Naive thymus-derived CD8-positive, alpha-beta T cell (primary cell): ENCODE measurements at regions not wholly inside any gene's neighbourhood (a gene's known extent, or its start where the extent isn't known, plus 50 kb on each side); places are given as distances from the start of the nearest gene placed in this dataset.

Source experiments
- ATAC-seq, 2 donors: fragments of 150-1000 bp; cut with Tn5 transposase in 1 of 2; sonication (Bioruptor Pico), chemical (Tn5 transposase) in 1 of 2; 1 replicate in 1 of 2; 2 replicates in 1 of 2; pipeline ENCODE4 v1.10.0; 2021; ENCODE audit warnings: mild to moderate bottlenecking in 2 of 2, moderate library complexity in 2 of 2
- POLR2A ChIA-PET: fragments of 350-600 bp; sonication (Branson Sonifier 250); formaldehyde crosslinking; loops from one replicate; lab custom pipeline; 2021; ENCODE audit warnings: antibody characterized with exemption; lab: Charles Lee
- DNase-seq, 10 donors: peaks; one replicate each; pipeline versions ENCODE4 v3.0.0 to v3.0.0-alpha.2; 2020 to 2022
- H3K27ac Mint-ChIP-seq, 10 donors: one replicate each; pipeline ENCODE4 v1.8.0; 2020 to 2022; ENCODE audit warnings: mild to moderate bottlenecking in 10 of 10, mixed read lengths in 10 of 10, moderate library complexity in 4 of 10, inconsistent platforms in 1 of 10
- H3K27me3 Mint-ChIP-seq, 5 donors: one replicate each; pipeline ENCODE4 v1.8.0; 2021 to 2022; ENCODE audit warnings: mixed read lengths in 5 of 5
- H3K36me3 Mint-ChIP-seq, 3 donors: one replicate each; pipeline ENCODE4 v1.8.0; 2020 to 2022; ENCODE audit warnings: mixed read lengths in 3 of 3, mild to moderate bottlenecking in 2 of 3, inconsistent platforms in 1 of 3
- H3K4me1 Mint-ChIP-seq, 4 donors: one replicate each; pipeline ENCODE4 v1.8.0; 2021 to 2022; ENCODE audit warnings: mixed read lengths in 4 of 4
- H3K4me3 Mint-ChIP-seq, 10 donors: one replicate each; pipeline ENCODE4 v1.8.0; 2020 to 2022; ENCODE audit warnings: mild to moderate bottlenecking in 10 of 10, mixed read lengths in 10 of 10, moderate library complexity in 6 of 10, inconsistent platforms in 1 of 10
- H3K9me3 Mint-ChIP-seq, 9 donors: one replicate each; pipeline ENCODE4 v1.8.0; 2020 to 2022; ENCODE audit warnings: mixed read lengths in 9 of 9, mild to moderate bottlenecking in 3 of 9, inconsistent platforms in 1 of 9, moderate library complexity in 1 of 9

- peak overlapping the region in 1 of 10 donors; percentile 57 for H3K4me3 Mint-ChIP-seq
- no peaks in the 10 kb centered on the region for H3K27me3 Mint-ChIP-seq
These were observed 566.1 kb downstream of the BCL11B start for GRCh38 chr14:98705871-98706300.

DNA sequence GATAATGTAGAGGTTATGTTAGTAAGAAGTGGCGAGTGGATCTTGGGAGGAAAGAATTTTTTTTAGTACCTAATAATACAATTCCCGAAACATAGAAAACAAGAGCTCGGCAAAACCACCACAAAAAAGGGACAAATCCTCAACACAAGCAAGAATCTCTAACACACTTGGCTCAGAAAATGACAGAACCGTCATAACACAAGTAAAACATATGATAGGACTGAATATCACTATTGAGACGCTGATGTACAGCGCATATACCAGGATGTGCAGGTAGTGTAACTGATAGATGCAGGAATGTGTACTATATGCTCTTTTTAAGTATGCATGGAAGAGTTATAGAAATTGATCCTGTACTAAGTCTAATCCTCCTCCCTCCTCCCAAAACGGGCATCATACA lies 564.5 kb downstream of the BCL11B start:
- Mint-ChIP-seq H3K9me3 (no peaks in the 10 kb centered on the region), H3K4me1 (peaks cover 37 to 60% (median 50%) of the 10 kb centered on the region in 4 donors), H3K27me3 (no peaks in the 10 kb centered on the region), H3K4me3 (no peak overlapping the region), H3K36me3 (no peaks in the 10 kb centered on the region), H3K27ac (peak overlapping the region in 2 of 10 donors; percentile 37 to 49)
- POLR2A ChIA-PET = no interaction called here
- ATAC-seq = no peak
- no peak for DNase-seq

More at GRCh38 chr14:98705871-98706300, 566.1 kb downstream of the BCL11B start:
- DNase-seq (no peak), ATAC-seq (no peak)
- Mint-ChIP-seq H3K27ac (peak overlapping the region in 7 of 10 donors; percentile 41 to 75 (median 58)), H3K4me1 (peaks cover 34 to 54% (median 46%) of the 10 kb centered on the region in 4 donors), H3K36me3 (no peaks in the 10 kb centered on the region), H3K9me3 (no peaks in the 10 kb centered on the region)
- POLR2A ChIA-PET = no interaction called here

- H3K4me1 Mint-ChIP-seq = peaks cover 30 to 51% (median 44%) of the 10 kb centered on the region in 4 donors
- POLR2A ChIA-PET = interaction anchor here (0.6 to 0.8 kb wide), 2 partner anchors 13 to 197 kb away, joined by 4 read pairs; no protein-coding TSS in a partner anchor
- no peaks in the 10 kb centered on the region for H3K36me3 Mint-ChIP-seq
- H3K27ac Mint-ChIP-seq = peak overlapping the region in 8 of 10 donors; percentile 0 to 81 (median 43)
- no peaks in the 10 kb centered on the region for H3K9me3 Mint-ChIP-seq
- peak overlapping the region in 5 of 10 donors; percentile 0 to 50 (median 2) for H3K4me3 Mint-ChIP-seq
- ATAC-seq = no peak
- no peak for DNase-seq
- no peaks in the 10 kb centered on the region for H3K27me3 Mint-ChIP-seq
These were observed 563.4 kb downstream of the BCL11B start for GRCh38 chr14:98708555-98708954.

DNA sequence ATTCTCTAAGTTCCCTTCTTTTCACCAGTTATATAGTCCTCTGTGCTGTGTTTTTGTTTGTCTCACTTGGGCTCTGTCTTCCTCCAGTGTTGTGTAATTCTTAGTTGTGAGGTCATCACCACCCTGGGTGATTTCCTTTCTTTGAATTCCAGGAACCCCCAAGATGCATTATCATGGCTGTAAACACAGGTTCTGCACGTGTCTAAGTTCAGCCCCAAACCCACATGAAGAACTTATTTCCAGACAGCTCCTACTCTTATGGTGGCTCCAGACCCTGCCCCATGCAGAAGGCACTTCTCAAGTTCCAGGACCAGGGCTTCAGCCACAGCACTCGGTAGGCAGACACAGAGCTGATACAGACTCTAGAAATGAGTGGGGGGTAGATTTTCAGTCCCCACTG lies 560.5 kb downstream of the BCL11B start:
- H3K4me3 Mint-ChIP-seq = peak overlapping the region in 3 of 10 donors; percentile 0 to 33 (median 18)
- no peaks in the 10 kb centered on the region for H3K27me3 Mint-ChIP-seq
- H3K27ac Mint-ChIP-seq = peak overlapping the region in 7 of 10 donors; percentile 41 to 84 (median 76)
- peak in 1 of 2 donors; percentile 67 for ATAC-seq
- DNase-seq = peak in 2 of 10 donors; percentile 7 to 14
- POLR2A ChIA-PET = interaction anchor here (0.6 kb wide), 1 partner anchor 512 kb away, joined by 3 read pairs; no protein-coding TSS in a partner anchor
- H3K9me3 Mint-ChIP-seq = no peaks in the 10 kb centered on the region
- H3K4me1 Mint-ChIP-seq = peaks cover 20 to 29% (median 25%) of the 10 kb centered on the region in 4 donors
- no peaks in the 10 kb centered on the region for H3K36me3 Mint-ChIP-seq

GRCh38 chr14:98714626-98715425 lies 557.2 kb downstream of the BCL11B start:
- POLR2A ChIA-PET = interaction anchor here (0.7 kb wide), 1 partner anchor 552 kb away, joined by 3 read pairs; no protein-coding TSS in a partner anchor
- no peak for ATAC-seq

DNA sequence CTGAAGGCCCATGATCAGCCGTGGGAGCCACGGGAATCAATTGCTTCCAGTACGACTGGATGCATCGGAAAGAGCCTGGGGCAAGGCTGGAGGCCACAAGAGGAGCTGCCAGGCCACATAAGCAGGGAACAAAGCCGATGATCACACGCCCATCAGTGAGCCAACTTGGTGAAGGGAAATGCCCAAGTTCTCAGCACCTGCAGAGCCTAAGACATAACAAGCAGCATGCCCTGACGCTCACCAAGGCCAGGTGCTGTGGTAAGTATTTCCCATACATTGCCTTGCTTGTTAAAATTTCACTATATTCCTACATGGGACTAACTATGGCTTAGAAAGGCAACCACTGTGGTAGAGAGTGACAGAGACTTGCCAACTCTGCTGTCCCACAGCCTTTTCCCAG lies 555.9 kb downstream of the BCL11B start:
- no peaks in the 10 kb centered on the region for H3K9me3 Mint-ChIP-seq
- no peaks in the 10 kb centered on the region for H3K27me3 Mint-ChIP-seq
- POLR2A ChIA-PET = interaction anchor here (1.0 kb wide), 1 partner anchor 540 kb away, joined by 13 read pairs; no protein-coding TSS in a partner anchor
- no peak for ATAC-seq
- H3K4me3 Mint-ChIP-seq = no peak overlapping the region
- H3K36me3 Mint-ChIP-seq = no peaks in the 10 kb centered on the region
- H3K27ac Mint-ChIP-seq = peak overlapping the region in 1 of 10 donors; percentile 28
- no peak for DNase-seq
- H3K4me1 Mint-ChIP-seq = peaks cover 7 to 21% (median 9%) of the 10 kb centered on the region in 4 donors

More at GRCh38 chr14:98714626-98715425, 557.2 kb downstream of the BCL11B start:
- no peak for DNase-seq
- H3K27me3 Mint-ChIP-seq = no peaks in the 10 kb centered on the region
- no peaks in the 10 kb centered on the region for H3K9me3 Mint-ChIP-seq
- no peak overlapping the region for H3K4me3 Mint-ChIP-seq
- no peaks in the 10 kb centered on the region for H3K36me3 Mint-ChIP-seq
- peak overlapping the region in 3 of 10 donors; percentile 15 to 73 (median 59) for H3K27ac Mint-ChIP-seq
- peaks cover 10 to 25% (median 15%) of the 10 kb centered on the region in 4 donors for H3K4me1 Mint-ChIP-seq

GRCh38 chr14:98721061-98721460 lies 550.9 kb downstream of the BCL11B start:
- Mint-ChIP-seq H3K4me3 (no peak overlapping the region), H3K9me3 (peaks cover 0 to 16% (median 2%) of the 10 kb centered on the region in 9 donors), H3K27me3 (peaks cover 0 to 4% (median 0%) of the 10 kb centered on the region in 5 donors), H3K36me3 (peaks cover 0 to 10% (median 0%) of the 10 kb centered on the region in 3 donors), H3K27ac (peak overlapping the region in 1 of 10 donors; percentile 16), H3K4me1 (peaks cover 0 to 16% (median 9%) of the 10 kb centered on the region in 4 donors)
- ATAC-seq = no peak
- POLR2A ChIA-PET = interaction anchor here (0.7 kb wide), 2 partner anchors 17 to 34 kb away, joined by 3 read pairs; no protein-coding TSS in a partner anchor
- DNase-seq = no peak

DNA sequence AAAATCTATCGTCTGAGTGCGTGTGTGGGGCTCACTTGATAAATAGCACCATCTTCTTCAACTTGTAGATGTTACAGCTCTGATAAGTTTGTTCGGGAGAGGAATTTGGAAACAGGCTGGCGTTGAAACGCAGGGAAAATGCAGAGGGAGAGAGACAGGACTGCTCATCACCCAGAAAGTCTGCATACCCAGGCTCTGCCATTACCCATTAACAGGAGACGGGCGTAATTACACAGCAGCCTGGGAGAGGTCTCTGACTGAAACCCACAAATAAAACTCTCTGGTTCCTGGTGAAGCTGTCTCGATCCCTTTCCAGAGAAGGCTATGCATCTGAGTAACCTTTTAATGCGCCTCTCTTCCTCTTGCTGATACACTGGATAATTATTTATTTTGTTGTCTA lies 547.3 kb downstream of the BCL11B start:
- Mint-ChIP-seq H3K27me3 (peaks cover 0 to 4% (median 0%) of the 10 kb centered on the region in 5 donors), H3K4me3 (no peak overlapping the region), H3K9me3 (peaks cover 0 to 16% (median 2%) of the 10 kb centered on the region in 9 donors), H3K27ac (no peak overlapping the region), H3K4me1 (peaks cover 0 to 11% (median 9%) of the 10 kb centered on the region in 4 donors), H3K36me3 (peaks cover 0 to 10% (median 0%) of the 10 kb centered on the region in 3 donors)
- POLR2A ChIA-PET = no interaction called here
- no peak for ATAC-seq
- no peak for DNase-seq

- Mint-ChIP-seq H3K9me3 (peaks cover 0 to 16% (median 2%) of the 10 kb centered on the region in 9 donors), H3K27ac (peak overlapping the region in 1 of 10 donors; percentile 18), H3K4me1 (peaks cover 0 to 11% (median 9%) of the 10 kb centered on the region in 4 donors), H3K27me3 (peaks cover 0 to 4% (median 0%) of the 10 kb centered on the region in 5 donors), H3K4me3 (no peak overlapping the region), H3K36me3 (peaks cover 0 to 10% (median 0%) of the 10 kb centered on the region in 3 donors)
- DNase-seq (no peak), ATAC-seq (no peak)
- POLR2A ChIA-PET = no interaction called here
These were observed 546.8 kb downstream of the BCL11B start for GRCh38 chr14:98725191-98725590.

DNA sequence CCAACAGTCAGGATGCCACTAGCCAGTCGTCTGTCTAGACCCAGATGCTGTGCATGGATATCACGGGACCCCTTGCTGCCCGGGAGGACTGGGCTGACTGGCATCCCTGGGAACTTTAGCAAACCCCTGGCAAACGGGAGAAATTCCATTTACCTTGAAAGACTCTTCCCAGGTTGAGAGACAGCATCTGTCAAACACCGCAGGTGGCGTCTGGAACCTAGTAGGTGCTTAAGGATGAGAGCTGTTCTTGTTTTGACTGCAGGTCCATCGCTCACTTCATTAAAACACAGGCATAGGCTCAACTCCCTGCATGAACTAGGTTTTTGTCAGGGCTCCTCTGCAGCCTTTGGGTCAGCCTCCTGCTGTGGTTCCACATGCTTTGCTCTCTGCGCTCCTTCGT lies 546.3 kb downstream of the BCL11B start:
- no peak for ATAC-seq
- POLR2A ChIA-PET = no interaction called here

GRCh38 chr14:98726585-98727405 lies 545.2 kb downstream of the BCL11B start:
- no peak for ATAC-seq
- DNase-seq = no peak

More for the DNA sequence above, 546.3 kb downstream of the BCL11B start:
- Mint-ChIP-seq H3K27me3 (peaks cover 0 to 4% (median 0%) of the 10 kb centered on the region in 5 donors), H3K9me3 (peaks cover 0 to 16% (median 2%) of the 10 kb centered on the region in 9 donors), H3K4me1 (peaks cover 0 to 11% (median 9%) of the 10 kb centered on the region in 4 donors), H3K4me3 (no peak overlapping the region), H3K36me3 (peaks cover 0 to 10% (median 0%) of the 10 kb centered on the region in 3 donors), H3K27ac (no peak overlapping the region)
- DNase-seq = no peak

GRCh38 chr14:98728024-98728423 lies 544.0 kb downstream of the BCL11B start:
- Mint-ChIP-seq H3K4me1 (peaks cover 0 to 8% (median 0%) of the 10 kb centered on the region in 4 donors), H3K27me3 (peaks cover 0 to 4% (median 0%) of the 10 kb centered on the region in 5 donors), H3K27ac (no peak overlapping the region), H3K9me3 (no peaks in the 10 kb centered on the region), H3K4me3 (no peak overlapping the region), H3K36me3 (no peaks in the 10 kb centered on the region)
- ATAC-seq (no peak), DNase-seq (no peak)
- POLR2A ChIA-PET = no interaction called here

More at GRCh38 chr14:98726585-98727405, 545.2 kb downstream of the BCL11B start:
- POLR2A ChIA-PET = interaction anchor here (0.6 kb wide), 1 partner anchor 313 kb away, joined by 4 read pairs; no protein-coding TSS in a partner anchor
- H3K27me3 Mint-ChIP-seq = peaks cover 0 to 4% (median 0%) of the 10 kb centered on the region in 5 donors
- peaks cover 0 to 11% (median 5%) of the 10 kb centered on the region in 4 donors for H3K4me1 Mint-ChIP-seq
- peaks cover 0 to 12% (median under 1%) of the 10 kb centered on the region in 9 donors for H3K9me3 Mint-ChIP-seq
- H3K27ac Mint-ChIP-seq = no peak overlapping the region
- no peak overlapping the region for H3K4me3 Mint-ChIP-seq
- H3K36me3 Mint-ChIP-seq = peaks cover 0 to 5% (median 0%) of the 10 kb centered on the region in 3 donors
